Peyer's patch (tissue), 4 donors: ENCODE measurements at regions not wholly inside any gene's neighbourhood (a gene's known extent, or its start where the extent isn't known, plus 50 kb on each side); places are given as distances from the start of the nearest gene placed in this dataset.

ENCODE experiments used
- DNase-seq, 3 donors: peaks; one replicate each; pipeline ENCODE4 v3.0.0-alpha.2; 2017 to 2019
- H3K27ac ChIP-seq, 4 donors: fragments of 200-600 bp; sonication (generic); one replicate each; pipeline ENCODE4 v1.5.1; 2016 to 2019
- H3K27me3 ChIP-seq, 2 donors: fragments of 200-600 bp; sonication (generic); one replicate each; pipeline ENCODE4 v1.5.1; 2019
- H3K36me3 ChIP-seq, 3 donors: fragments of 200-600 bp; sonication (generic); one replicate each; pipeline ENCODE4 v1.5.1; 2016 to 2019
- H3K4me1 ChIP-seq, 4 donors: fragments of 200-600 bp; sonication (generic); one replicate each; pipeline ENCODE4 v1.5.1; 2016 to 2019
- H3K4me3 ChIP-seq, 4 donors: fragments of 200-600 bp; sonication (generic); 1 replicate in 3 of 4; 2 replicates in 1 of 4; pipeline ENCODE4 v1.5.1; 2016 to 2019; ENCODE audit warnings: mild to moderate bottlenecking in 1 of 4
- H3K9me3 ChIP-seq, 4 donors: fragments of 200-600 bp; sonication (generic); one replicate each; pipeline ENCODE4 v1.5.1; 2016 to 2019; ENCODE audit warnings: mild to moderate bottlenecking in 1 of 4
- POLR2A ChIP-seq, 2 donors: fragments of 450-650 bp; IDR thresholded peaks; one replicate each; pipeline ENCODE4 v1.5.1; 2017; ENCODE audit warnings: antibody characterized with exemption in 2 of 2, mild to moderate bottlenecking in 2 of 2, moderate library complexity in 2 of 2
- TF ChIP-seq, protein P1 (sequence below), 6 experiments: fragments of 450-650 bp in 4 of 6; fragments of 200-600 bp in 2 of 6; sonication (generic) in 1 of 6; IDR thresholded peaks; one replicate each; pipeline ENCODE4 v1.5.1; 2017 to 2019; ENCODE audit warnings: antibody characterized with exemption in 6 of 6, mild to moderate bottlenecking in 3 of 6, moderate library complexity in 1 of 6

DNA sequence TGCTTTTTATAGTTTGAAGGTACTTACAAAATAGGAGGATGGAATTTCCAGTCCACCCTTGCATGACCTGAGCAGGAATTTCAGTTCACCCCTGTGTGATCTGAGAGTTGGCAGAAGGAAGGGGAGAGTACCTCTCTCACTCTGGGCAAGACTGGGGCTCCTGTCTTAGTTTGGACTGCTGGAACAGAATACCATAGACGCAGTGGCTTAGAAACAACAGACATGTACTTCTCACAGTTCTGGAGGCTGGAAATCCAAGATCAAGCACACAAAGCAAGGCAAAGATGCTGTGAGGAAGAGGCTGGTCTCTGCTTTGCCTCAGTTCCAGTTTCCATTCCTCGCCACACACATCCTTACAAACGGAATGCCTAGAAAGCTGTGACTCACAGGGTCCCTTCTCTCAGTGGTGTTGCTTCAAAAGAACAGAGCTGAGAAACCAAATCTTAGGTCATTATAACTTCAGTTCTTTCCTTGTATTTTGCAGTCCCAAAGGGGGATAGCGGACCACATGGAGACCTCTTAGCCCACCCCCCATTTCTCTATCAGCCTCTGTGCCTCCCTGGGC, 108.8 kb upstream of the HAAO start:
- no peak overlapping the region for H3K4me3 ChIP-seq
- H3K4me1 ChIP-seq = peaks cover 0 to 6% (median under 1%) of the 10 kb centered on the region in 4 donors
- DNase-seq = no peak
- TF ChIP-seq, protein P1, sequence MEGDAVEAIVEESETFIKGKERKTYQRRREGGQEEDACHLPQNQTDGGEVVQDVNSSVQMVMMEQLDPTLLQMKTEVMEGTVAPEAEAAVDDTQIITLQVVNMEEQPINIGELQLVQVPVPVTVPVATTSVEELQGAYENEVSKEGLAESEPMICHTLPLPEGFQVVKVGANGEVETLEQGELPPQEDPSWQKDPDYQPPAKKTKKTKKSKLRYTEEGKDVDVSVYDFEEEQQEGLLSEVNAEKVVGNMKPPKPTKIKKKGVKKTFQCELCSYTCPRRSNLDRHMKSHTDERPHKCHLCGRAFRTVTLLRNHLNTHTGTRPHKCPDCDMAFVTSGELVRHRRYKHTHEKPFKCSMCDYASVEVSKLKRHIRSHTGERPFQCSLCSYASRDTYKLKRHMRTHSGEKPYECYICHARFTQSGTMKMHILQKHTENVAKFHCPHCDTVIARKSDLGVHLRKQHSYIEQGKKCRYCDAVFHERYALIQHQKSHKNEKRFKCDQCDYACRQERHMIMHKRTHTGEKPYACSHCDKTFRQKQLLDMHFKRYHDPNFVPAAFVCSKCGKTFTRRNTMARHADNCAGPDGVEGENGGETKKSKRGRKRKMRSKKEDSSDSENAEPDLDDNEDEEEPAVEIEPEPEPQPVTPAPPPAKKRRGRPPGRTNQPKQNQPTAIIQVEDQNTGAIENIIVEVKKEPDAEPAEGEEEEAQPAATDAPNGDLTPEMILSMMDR (IDR thresholded peaks at IDR 0.05) = no peak
- no peak for TF ChIP-seq POLR2A (IDR thresholded peaks at IDR 0.05)
- peak overlapping the region in 1 of 4 donors; percentile 28 for H3K27ac ChIP-seq
- no peaks in the 10 kb centered on the region for H3K27me3 ChIP-seq
- H3K9me3 ChIP-seq = no peaks in the 10 kb centered on the region
- H3K36me3 ChIP-seq = no peaks in the 10 kb centered on the region

DNA sequence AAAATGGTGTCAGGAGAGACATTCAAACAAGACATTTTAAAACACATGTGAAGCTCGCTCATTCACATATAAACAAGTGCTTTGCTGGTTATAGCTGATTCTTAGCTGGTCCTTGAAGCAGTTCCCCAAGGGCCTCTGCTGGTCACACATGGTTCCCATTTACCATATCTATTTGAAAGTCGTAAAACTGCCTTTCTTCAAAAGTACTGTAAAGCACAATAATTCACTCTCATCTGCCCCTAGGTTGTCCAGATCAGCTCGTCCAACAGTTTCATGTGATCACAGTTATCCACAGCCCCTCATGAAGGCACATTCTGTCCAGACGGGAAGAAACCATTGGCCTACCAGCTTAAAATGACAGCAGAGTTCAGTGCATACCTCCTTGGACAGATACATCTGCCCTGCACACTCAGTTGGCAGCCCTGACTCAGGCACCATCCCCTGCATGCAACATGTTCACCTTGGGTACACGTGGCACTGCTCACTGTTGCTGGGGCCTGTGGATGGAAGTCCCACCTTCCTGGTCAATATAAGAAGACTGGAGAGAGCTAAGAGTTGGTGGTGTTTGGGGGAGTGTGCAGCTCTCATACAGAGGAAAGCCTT, 108.0 kb upstream of the HAAO start:
- H3K27me3 ChIP-seq = no peaks in the 10 kb centered on the region
- no peak for DNase-seq
- no peak overlapping the region for H3K27ac ChIP-seq
- H3K4me3 ChIP-seq = no peak overlapping the region
- no peaks in the 10 kb centered on the region for H3K36me3 ChIP-seq
- no peaks in the 10 kb centered on the region for H3K9me3 ChIP-seq
- peaks cover 0 to 4% (median 0%) of the 10 kb centered on the region in 4 donors for H3K4me1 ChIP-seq
- TF ChIP-seq, protein P1 (IDR thresholded peaks at IDR 0.05) = no peak
- TF ChIP-seq POLR2A (IDR thresholded peaks at IDR 0.05) = no peak

DNA sequence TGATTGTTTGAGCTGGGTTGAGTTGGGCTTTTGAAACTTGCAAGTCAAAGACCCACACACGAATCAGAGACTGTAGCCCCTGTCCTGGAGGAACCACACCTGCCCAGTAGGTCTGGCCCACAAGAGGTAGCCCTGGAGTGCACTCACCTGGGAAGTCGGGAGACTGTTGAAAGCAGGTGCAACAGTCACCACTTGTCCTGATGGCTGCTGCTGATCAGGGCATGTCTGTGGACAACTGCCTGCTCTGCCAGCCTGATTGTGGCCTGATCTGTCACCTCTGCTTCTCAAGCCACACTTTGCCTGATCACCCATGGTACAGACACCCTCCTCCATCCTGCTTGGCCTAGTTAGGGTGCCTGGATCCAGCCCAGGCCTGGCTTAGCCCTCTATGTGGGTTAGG, 105.0 kb upstream of the HAAO start:
- no peak overlapping the region for H3K27ac ChIP-seq
- H3K4me1 ChIP-seq = no peaks in the 10 kb centered on the region
- no peaks in the 10 kb centered on the region for H3K36me3 ChIP-seq
- H3K27me3 ChIP-seq = no peaks in the 10 kb centered on the region
- TF ChIP-seq, protein P1 (IDR thresholded peaks at IDR 0.05) = no peak
- TF ChIP-seq POLR2A (IDR thresholded peaks at IDR 0.05) = no peak
- H3K4me3 ChIP-seq = no peak overlapping the region
- DNase-seq = peak in 1 of 3 donors; percentile 35
- H3K9me3 ChIP-seq = no peaks in the 10 kb centered on the region

DNA sequence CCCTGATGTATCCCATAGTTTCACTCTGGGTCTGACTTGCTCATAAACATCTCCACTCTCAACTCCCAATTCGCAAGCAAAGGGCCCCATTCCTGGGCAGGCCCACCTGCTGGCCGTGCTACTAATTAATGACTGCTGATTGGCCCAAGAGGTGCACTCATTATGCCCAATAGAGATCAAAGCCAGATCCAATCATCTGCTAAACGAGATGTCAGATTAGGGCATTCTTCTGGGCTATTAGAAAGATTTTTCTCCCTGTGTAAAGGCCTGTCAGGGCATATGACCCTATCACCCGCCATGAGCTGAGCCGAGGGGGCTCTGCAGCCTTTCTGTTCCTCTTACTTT, 103.4 kb upstream of the HAAO start:
- no peak overlapping the region for H3K27ac ChIP-seq
- no peak overlapping the region for H3K4me3 ChIP-seq
- no peak for TF ChIP-seq POLR2A (IDR thresholded peaks at IDR 0.05)
- TF ChIP-seq, protein P1 (IDR thresholded peaks at IDR 0.05) = no peak
- H3K4me1 ChIP-seq = no peaks in the 10 kb centered on the region
- H3K36me3 ChIP-seq = no peaks in the 10 kb centered on the region
- no peak for DNase-seq
- H3K9me3 ChIP-seq = no peaks in the 10 kb centered on the region
- no peaks in the 10 kb centered on the region for H3K27me3 ChIP-seq

DNA sequence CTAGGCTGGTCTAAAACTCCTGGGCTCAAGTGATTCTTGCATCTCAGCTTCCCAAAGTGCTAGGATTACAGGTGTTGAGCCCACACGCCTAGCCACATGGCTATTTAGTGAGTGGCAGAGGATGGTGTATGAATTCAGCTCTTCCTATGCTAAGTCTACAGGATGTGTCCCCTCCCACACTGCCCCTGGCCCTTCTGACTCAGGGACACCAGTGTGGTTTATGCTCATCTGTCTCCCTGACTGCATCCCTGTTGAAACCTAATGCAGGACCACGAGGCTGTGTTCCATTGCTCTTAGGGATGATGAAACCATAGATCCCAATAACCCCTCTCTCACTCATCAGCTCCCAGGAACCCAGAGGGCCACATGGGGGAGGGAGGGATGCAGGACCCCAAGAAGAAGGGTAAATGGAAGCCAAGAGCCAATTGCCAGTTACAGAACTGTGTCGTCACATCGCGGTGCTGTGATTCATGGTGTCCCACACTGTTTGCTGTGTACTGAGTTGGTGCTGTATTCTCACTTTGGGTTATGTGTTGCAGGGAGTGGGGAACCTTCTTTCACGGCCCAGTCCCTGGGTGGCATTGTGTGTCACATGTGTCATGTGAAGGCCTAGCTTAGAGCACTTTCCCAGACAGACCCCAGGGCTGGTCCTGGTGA, 102.9 kb upstream of the HAAO start:
- Histone ChIP-seq H3K27me3 (no peaks in the 10 kb centered on the region), H3K9me3 (no peaks in the 10 kb centered on the region), H3K4me1 (no peaks in the 10 kb centered on the region), H3K27ac (no peak overlapping the region), H3K4me3 (no peak overlapping the region), H3K36me3 (no peaks in the 10 kb centered on the region)
- no peak for DNase-seq
- TF ChIP-seq, protein P1 (IDR thresholded peaks at IDR 0.05) = no peak
- TF ChIP-seq POLR2A (IDR thresholded peaks at IDR 0.05) = no peak
